Colonic mucosa (tissue), 4 donors: ENCODE measurements at regions not wholly inside any gene's neighbourhood (a gene's known extent, or its start where the extent isn't known, plus 50 kb on each side); places are given as distances from the start of the nearest gene placed in this dataset.
A peak's percentile ranks its signal among the peaks of the same experiment; 100 is the strongest.

ENCODE experiments used
- DNase-seq: peaks from one replicate; pipeline ENCODE4 v3.0.0-alpha.2; 2020
- H3K27ac ChIP-seq: fragments of 200-600 bp; one replicate; pipeline ENCODE4 v1.8.0; 2021
- H3K27me3 ChIP-seq: fragments of 200-600 bp; one replicate; pipeline ENCODE4 v1.8.0; 2021
- H3K36me3 ChIP-seq: fragments of 200-600 bp; one replicate; pipeline ENCODE4 v1.8.0; 2021
- H3K4me1 ChIP-seq: fragments of 200-600 bp; one replicate; pipeline ENCODE4 v1.8.0; 2021; ENCODE audit warnings: mild to moderate bottlenecking
- H3K4me3 ChIP-seq: fragments of 200-600 bp; one replicate; pipeline ENCODE4 v1.8.0; 2021
- H3K9ac ChIP-seq, 2 donors: one replicate each; pipeline ENCODE4 v1.7.0; 2013; ENCODE audit warnings: control low read depth in 2 of 2, low read depth in 2 of 2, low read length in 2 of 2
- H3K9me3 ChIP-seq: fragments of 200-600 bp; one replicate; pipeline ENCODE4 v1.8.0; 2021
- CTCF ChIP-seq: fragments of 200-600 bp; IDR thresholded peaks from one replicate; pipeline ENCODE4 v1.8.0; 2022; ENCODE audit warnings: antibody characterized with exemption, mild to moderate bottlenecking
- intact Hi-C: fragments of 100-400 bp; cut with DNase I; formaldehyde crosslinking; loops from one replicate; pipeline ENCODE4 v1.14.1; 2022
- donor health status: healthy.
- donor health status: DM: no; HTN: no; CAD: no.
- donor health status: DM: no; HTN: no; CAD: no.

- Histone ChIP-seq H3K27ac (no peak overlapping the region), H3K36me3 (no peaks in the 10 kb centered on the region), H3K27me3 (no peaks in the 10 kb centered on the region), H3K9me3 (no peaks in the 10 kb centered on the region), H3K4me3 (no peak overlapping the region), H3K4me1 (no peaks in the 10 kb centered on the region), H3K9ac (no peak overlapping the region)
- DNase-seq, result no peak
- no peak for TF ChIP-seq CTCF
- intact Hi-C loops, result no loop called here
Measured at GRCh38 chr4:41380511-41381157, 123.9 kb downstream of the UCHL1 start.

DNA sequence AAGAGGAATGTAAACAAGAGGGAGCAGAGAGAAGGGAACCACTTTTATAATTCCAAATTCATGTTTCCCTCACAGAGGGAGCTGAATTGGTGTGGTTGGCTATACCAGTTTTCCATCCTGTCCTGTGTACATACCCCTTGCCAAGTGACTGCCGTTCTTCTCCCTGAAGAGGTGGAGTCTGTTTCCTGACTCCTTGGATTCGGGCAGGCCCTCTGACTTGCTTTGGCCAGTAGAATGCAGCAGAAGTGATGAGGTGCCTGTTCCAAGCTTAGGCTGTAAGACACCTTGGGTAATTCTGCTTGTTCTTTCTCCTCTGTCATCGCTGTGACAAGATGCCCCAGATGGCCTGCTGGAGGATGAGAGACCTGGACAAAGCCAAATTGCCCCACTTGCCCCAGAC, 124.7 kb downstream of the UCHL1 start:
- H3K4me1 ChIP-seq, result no peaks in the 10 kb centered on the region
- H3K36me3 ChIP-seq, result no peaks in the 10 kb centered on the region
- intact Hi-C loops, result no loop called here
- H3K27ac ChIP-seq, result no peak overlapping the region
- DNase-seq, result no peak
- no peaks in the 10 kb centered on the region for H3K27me3 ChIP-seq
- H3K9ac ChIP-seq, result no peak overlapping the region
- no peaks in the 10 kb centered on the region for H3K9me3 ChIP-seq
- no peak overlapping the region for H3K4me3 ChIP-seq
- TF ChIP-seq CTCF, result no peak

GRCh38 chr4:41384992-41385391, 128.3 kb downstream of the UCHL1 start:
- Histone ChIP-seq H3K27ac (no peak overlapping the region), H3K27me3 (no peaks in the 10 kb centered on the region), H3K9me3 (no peaks in the 10 kb centered on the region), H3K4me1 (no peaks in the 10 kb centered on the region), H3K36me3 (no peaks in the 10 kb centered on the region), H3K4me3 (no peak overlapping the region), H3K9ac (no peak overlapping the region)
- no peak for TF ChIP-seq CTCF
- intact Hi-C loops, result no loop called here
- peak; percentile 56 for DNase-seq

GRCh38 chr4:41385481-41385880, 128.8 kb downstream of the UCHL1 start:
- no peak for DNase-seq
- no peaks in the 10 kb centered on the region for H3K36me3 ChIP-seq
- intact Hi-C loops, result no loop called here
- no peak overlapping the region for H3K4me3 ChIP-seq
- H3K9me3 ChIP-seq, result no peaks in the 10 kb centered on the region
- TF ChIP-seq CTCF, result no peak
- no peaks in the 10 kb centered on the region for H3K4me1 ChIP-seq
- no peak overlapping the region for H3K9ac ChIP-seq
- no peak overlapping the region for H3K27ac ChIP-seq
- H3K27me3 ChIP-seq, result no peaks in the 10 kb centered on the region

GRCh38 chr4:41388080-41388479, 131.4 kb downstream of the UCHL1 start:
- intact Hi-C loops, result no loop called here
- Histone ChIP-seq H3K4me1 (no peaks in the 10 kb centered on the region), H3K27me3 (no peaks in the 10 kb centered on the region), H3K36me3 (no peaks in the 10 kb centered on the region), H3K27ac (no peak overlapping the region), H3K9ac (no peak overlapping the region), H3K9me3 (no peaks in the 10 kb centered on the region), H3K4me3 (no peak overlapping the region)
- no peak for DNase-seq
- no peak for TF ChIP-seq CTCF
